ENCODE measurements at regions not wholly inside any gene's neighbourhood (a gene's known extent, or its start where the extent isn't known, plus 50 kb on each side); places are given as distances from the start of the nearest gene placed in this dataset.

DNA sequence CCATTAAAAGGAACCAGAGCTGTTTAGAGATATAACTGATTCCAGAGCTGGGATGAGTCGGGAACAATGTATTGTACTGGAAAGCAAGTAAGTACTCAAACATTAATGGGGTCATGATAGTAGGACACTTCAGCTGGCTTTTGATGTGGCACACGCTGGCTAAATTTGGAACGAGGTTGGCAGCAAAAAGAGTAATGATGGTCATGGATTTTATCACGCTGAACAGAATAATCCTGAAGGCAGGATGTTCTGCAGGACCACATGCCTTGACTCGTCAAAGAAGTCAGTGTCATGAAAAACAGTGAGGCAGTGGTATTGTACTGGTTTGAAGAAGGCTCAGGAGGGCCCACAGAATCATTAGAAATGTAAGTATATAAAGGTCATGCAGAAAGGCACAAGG lies 220.3 kb downstream of the SNX13 start:
- TF ChIP-seq POLR2A (IDR thresholded peaks at IDR 0.05; ENCODE audit: low read depth, low read length), result no peak
- TF ChIP-seq POLR2AphosphoS5 (IDR thresholded peaks at IDR 0.05; ENCODE audit: low read depth, low read length), result no peak
- no peak for TF ChIP-seq TAF1 (IDR thresholded peaks at IDR 0.05; ENCODE audit: borderline replicate concordance, low read depth, low read length)
